GM21423 (cell line): ENCODE measurements at regions not wholly inside any gene's neighbourhood (a gene's known extent, or its start where the extent isn't known, plus 50 kb on each side); places are given as distances from the start of the nearest gene placed in this dataset.
A peak's percentile ranks its signal among the peaks of the same experiment; 100 is the strongest.

Experiments used
- ATAC-seq: cut with Tn5 transposase; IDR thresholded peaks from one replicate; pipeline ENCODE4 v1.9.1; 2021; ENCODE audit warnings: mild to moderate bottlenecking, moderate library complexity; ENCODE audit not compliant: unreplicated experiment

GRCh38 chr2:34664266-34664665 is 1065.2 kb upstream of the FAM98A start:
- ATAC-seq = no peak

GRCh38 chr2:34663314-34663713 is 1064.2 kb upstream of the FAM98A start:
- no peak for ATAC-seq

- ATAC-seq = no peak
Observed at GRCh38 chr2:34660741-34661140, 1061.6 kb upstream of the FAM98A start.

GRCh38 chr2:34656632-34657031 is 1057.5 kb upstream of the FAM98A start:
- peak; percentile 93 for ATAC-seq

- ATAC-seq = no peak
Observed at GRCh38 chr2:34652636-34653035, 1053.5 kb upstream of the FAM98A start.

- no peak for ATAC-seq
Observed at GRCh38 chr2:34646901-34647300, 1047.8 kb upstream of the FAM98A start.

GRCh38 chr2:34632327-34632726 is 1033.2 kb upstream of the FAM98A start:
- ATAC-seq = no peak

GRCh38 chr2:34627003-34627402 is 1027.9 kb upstream of the FAM98A start:
- no peak for ATAC-seq

- ATAC-seq = no peak
Observed at GRCh38 chr2:34604164-34604563, 1005.1 kb upstream of the FAM98A start.

- ATAC-seq = no peak
Observed at GRCh38 chr2:34602262-34602661, 1003.2 kb upstream of the FAM98A start.

GRCh38 chr2:34601561-34601960 is 1002.5 kb upstream of the FAM98A start:
- ATAC-seq = no peak

- ATAC-seq = no peak
Observed at GRCh38 chr2:34578641-34579040, 979.5 kb upstream of the FAM98A start.

- ATAC-seq = no peak
Observed at GRCh38 chr2:34570266-34570872, 971.3 kb upstream of the FAM98A start.

- no peak for ATAC-seq
Observed at GRCh38 chr2:34567128-34567527, 968.0 kb upstream of the FAM98A start.

GRCh38 chr2:34552337-34552736 is 953.2 kb upstream of the FAM98A start:
- no peak for ATAC-seq

- no peak for ATAC-seq
Observed at GRCh38 chr2:34549710-34550345, 950.7 kb upstream of the FAM98A start.

GRCh38 chr2:34547900-34548299 is 948.8 kb upstream of the FAM98A start:
- ATAC-seq = no peak

- ATAC-seq = no peak
Observed at GRCh38 chr2:34547340-34547739, 948.2 kb upstream of the FAM98A start.

- no peak for ATAC-seq
Observed at GRCh38 chr2:34545486-34546136, 946.5 kb upstream of the FAM98A start.

GRCh38 chr2:34534761-34535160 is 935.7 kb upstream of the FAM98A start:
- no peak for ATAC-seq

- ATAC-seq = no peak
Observed at GRCh38 chr2:34534341-34534740, 935.2 kb upstream of the FAM98A start.

- no peak for ATAC-seq
Observed at GRCh38 chr2:34533585-34534183, 934.6 kb upstream of the FAM98A start.
